ENCODE measurements at regions not wholly inside any gene's neighbourhood (a gene's known extent, or its start where the extent isn't known, plus 50 kb on each side); places are given as distances from the start of the nearest gene placed in this dataset.

DNA sequence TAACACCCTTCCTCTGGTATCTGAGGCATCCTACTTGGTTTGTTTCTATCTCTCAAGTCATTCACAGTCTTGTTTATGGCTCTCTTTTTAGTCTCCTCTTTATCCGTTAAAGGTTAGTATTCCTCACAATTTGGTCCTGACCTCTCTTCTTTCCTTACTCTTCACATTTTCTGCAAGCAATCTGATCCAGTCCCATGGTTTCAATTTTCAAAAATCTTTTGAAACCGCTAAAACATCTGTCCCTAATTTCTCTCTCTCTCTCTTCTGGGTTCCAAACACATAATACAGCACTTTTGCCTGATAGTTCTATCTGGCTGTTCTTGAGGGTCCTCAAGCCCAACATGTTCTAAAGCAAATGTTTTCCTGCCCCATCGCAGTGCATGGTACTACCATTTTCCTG, 149.0 kb downstream of the SERPINI1 start:
- POLR2A ChIA-PET = interaction anchor here (1.0 kb wide), 2 partner anchors 8 kb away, joined by 3 read pairs; no protein-coding TSS in a partner anchor
- H3K4me3 Mint-ChIP-seq (ENCODE audit: unreplicated experiment) = no peak overlapping the region
- BruUV-seq (replicated peaks) = no TSS peak
- CTCF ChIA-PET = interaction anchor here (0.7 to 0.9 kb wide), 2 partner anchors 56 to 199 kb away, joined by 3 read pairs; no protein-coding TSS in a partner anchor
- H3K27me3 Mint-ChIP-seq (ENCODE audit: insufficient read depth, unreplicated experiment) = peaks cover 41% of the 10 kb centered on the region
- intact Hi-C loops (cut with micrococcal nuclease) = loop anchor here (5.0 kb wide), 2 partner anchors 147 to 197 kb away; partner anchors contain the start of gene SERPINI1
- peaks cover 6% of the 10 kb centered on the region for H3K4me1 Mint-ChIP-seq (ENCODE audit: insufficient read depth, unreplicated experiment)
- no peak for DNase-seq (ENCODE audit: unreplicated experiment)
- H3K9me3 Mint-ChIP-seq (ENCODE audit: unreplicated experiment) = no peaks in the 10 kb centered on the region
- TF ChIP-seq, protein P1, sequence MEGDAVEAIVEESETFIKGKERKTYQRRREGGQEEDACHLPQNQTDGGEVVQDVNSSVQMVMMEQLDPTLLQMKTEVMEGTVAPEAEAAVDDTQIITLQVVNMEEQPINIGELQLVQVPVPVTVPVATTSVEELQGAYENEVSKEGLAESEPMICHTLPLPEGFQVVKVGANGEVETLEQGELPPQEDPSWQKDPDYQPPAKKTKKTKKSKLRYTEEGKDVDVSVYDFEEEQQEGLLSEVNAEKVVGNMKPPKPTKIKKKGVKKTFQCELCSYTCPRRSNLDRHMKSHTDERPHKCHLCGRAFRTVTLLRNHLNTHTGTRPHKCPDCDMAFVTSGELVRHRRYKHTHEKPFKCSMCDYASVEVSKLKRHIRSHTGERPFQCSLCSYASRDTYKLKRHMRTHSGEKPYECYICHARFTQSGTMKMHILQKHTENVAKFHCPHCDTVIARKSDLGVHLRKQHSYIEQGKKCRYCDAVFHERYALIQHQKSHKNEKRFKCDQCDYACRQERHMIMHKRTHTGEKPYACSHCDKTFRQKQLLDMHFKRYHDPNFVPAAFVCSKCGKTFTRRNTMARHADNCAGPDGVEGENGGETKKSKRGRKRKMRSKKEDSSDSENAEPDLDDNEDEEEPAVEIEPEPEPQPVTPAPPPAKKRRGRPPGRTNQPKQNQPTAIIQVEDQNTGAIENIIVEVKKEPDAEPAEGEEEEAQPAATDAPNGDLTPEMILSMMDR (IDR thresholded peaks at IDR 0.05; ENCODE audit: unreplicated experiment) = no peak
- no peak overlapping the region for H3K27ac Mint-ChIP-seq (ENCODE audit: low read depth, unreplicated experiment)
- H3K36me3 Mint-ChIP-seq (ENCODE audit: insufficient read depth, unreplicated experiment) = no peaks in the 10 kb centered on the region

DNA sequence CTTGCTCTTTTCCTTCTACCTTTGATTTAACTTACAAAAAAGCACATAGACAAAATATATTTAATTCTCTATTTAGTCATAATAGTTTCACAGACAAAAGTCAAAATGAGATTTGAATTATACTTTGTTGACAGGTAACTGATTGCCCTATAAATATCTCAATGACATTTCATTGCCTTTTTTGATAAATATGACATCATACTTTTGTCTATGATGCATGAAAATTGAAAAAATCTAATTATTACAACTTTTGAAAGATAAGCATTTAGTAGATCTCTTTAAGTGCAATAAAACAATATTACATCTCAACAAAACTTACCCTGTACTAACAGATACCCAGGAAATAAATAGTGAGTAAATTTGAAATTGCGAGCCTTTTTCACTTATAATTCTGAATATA, 147.9 kb downstream of the SERPINI1 start:
- TF ChIP-seq, protein P1 (IDR thresholded peaks at IDR 0.05; ENCODE audit: unreplicated experiment) = no peak
- Mint-ChIP-seq H3K27me3 (ENCODE audit: insufficient read depth, unreplicated experiment) (peaks cover 47% of the 10 kb centered on the region), H3K36me3 (ENCODE audit: insufficient read depth, unreplicated experiment) (no peaks in the 10 kb centered on the region), H3K27ac (ENCODE audit: low read depth, unreplicated experiment) (no peak overlapping the region), H3K4me3 (ENCODE audit: unreplicated experiment) (no peak overlapping the region), H3K9me3 (ENCODE audit: unreplicated experiment) (no peaks in the 10 kb centered on the region), H3K4me1 (ENCODE audit: insufficient read depth, unreplicated experiment) (peaks cover 6% of the 10 kb centered on the region)
- intact Hi-C loops (cut with micrococcal nuclease) = loop anchor here (5.0 kb wide), 2 partner anchors 146 to 196 kb away; partner anchors contain the start of gene SERPINI1
- no TSS peak for BruUV-seq (replicated peaks)
- ChIA-PET POLR2A (interaction anchor here (1.0 kb wide), 1 partner anchor 9 kb away, joined by 3 read pairs; no protein-coding TSS in a partner anchor), CTCF (interaction anchor here (0.6 to 3.3 kb wide), 3 partner anchors 44 to 1846 kb away, joined by 3 to 28 read pairs (median 4); no protein-coding TSS in a partner anchor)
- DNase-seq (ENCODE audit: unreplicated experiment) = no peak

DNA sequence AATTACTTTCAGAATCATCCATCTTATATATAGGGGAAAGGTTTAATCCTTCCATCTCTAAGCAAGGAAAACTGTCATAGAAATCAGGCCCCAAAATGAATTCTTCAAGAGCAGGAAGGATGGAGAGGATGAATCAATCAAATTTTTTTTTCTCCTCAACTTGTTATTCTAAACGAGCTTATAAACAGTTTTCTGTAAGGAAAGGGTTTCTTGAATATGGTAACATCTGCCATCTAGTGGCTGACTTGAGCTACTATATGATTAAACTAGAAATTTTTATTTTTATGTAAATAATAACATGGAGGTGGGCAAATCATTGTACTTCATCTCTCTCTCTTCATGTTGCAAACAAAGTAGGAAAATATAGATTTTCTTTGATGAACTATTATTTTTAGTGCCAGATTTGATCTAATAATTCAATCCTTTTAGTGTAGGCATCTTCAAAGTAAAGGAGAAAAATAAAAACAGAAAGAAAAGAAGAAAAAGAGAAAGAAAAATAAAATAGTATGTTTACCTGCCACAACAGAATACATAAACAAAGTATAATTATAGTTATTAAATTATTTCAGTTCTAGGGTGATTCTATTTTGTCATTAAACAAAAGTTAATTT, 146.6 kb downstream of the SERPINI1 start:
- CTCF ChIA-PET = interaction anchor here (0.6 to 3.3 kb wide), 25 partner anchors 10 to 502 kb away, joined by 3 to 28 read pairs (median 4); partner anchors contain the start of gene ZBBX
- peak; percentile 62 for DNase-seq (ENCODE audit: unreplicated experiment)

DNA sequence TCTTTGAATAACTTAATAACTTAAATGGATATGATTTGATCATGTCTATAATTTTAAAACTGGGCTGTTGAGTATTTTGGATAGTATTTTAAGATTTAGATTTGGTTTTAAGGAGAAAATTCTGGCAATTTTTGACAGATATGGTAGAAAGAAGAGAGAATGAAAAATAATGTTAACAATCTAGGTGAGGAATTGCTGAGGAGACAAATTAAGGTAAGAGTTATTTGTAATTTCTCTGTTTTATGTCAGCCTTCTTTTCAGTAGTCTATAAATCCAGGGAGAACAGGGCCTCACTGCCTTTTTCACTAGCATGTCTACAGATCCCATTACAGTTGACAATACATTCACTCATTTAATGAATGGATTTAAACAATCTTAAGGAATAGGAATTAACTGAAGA, 144.7 kb downstream of the SERPINI1 start:
- H3K4me3 Mint-ChIP-seq (ENCODE audit: unreplicated experiment) = no peak overlapping the region
- H3K27me3 Mint-ChIP-seq (ENCODE audit: insufficient read depth, unreplicated experiment) = peaks cover 40% of the 10 kb centered on the region
- ChIA-PET POLR2A (no interaction called here), CTCF (no interaction called here)
- BruUV-seq (replicated peaks) = no TSS peak
- H3K4me1 Mint-ChIP-seq (ENCODE audit: insufficient read depth, unreplicated experiment) = peaks cover 11% of the 10 kb centered on the region
- no peak overlapping the region for H3K27ac Mint-ChIP-seq (ENCODE audit: low read depth, unreplicated experiment)
- H3K36me3 Mint-ChIP-seq (ENCODE audit: insufficient read depth, unreplicated experiment) = no peaks in the 10 kb centered on the region
- DNase-seq (ENCODE audit: unreplicated experiment) = no peak
- intact Hi-C loops (cut with micrococcal nuclease) = loop anchor here (5.0 kb wide), 2 partner anchors 143 to 193 kb away; partner anchors contain the start of gene SERPINI1
- TF ChIP-seq, protein P1 (IDR thresholded peaks at IDR 0.05; ENCODE audit: unreplicated experiment) = no peak
- no peaks in the 10 kb centered on the region for H3K9me3 Mint-ChIP-seq (ENCODE audit: unreplicated experiment)

More for the DNA sequence above, 146.6 kb downstream of the SERPINI1 start:
- H3K27me3 Mint-ChIP-seq (ENCODE audit: insufficient read depth, unreplicated experiment) = peaks cover 47% of the 10 kb centered on the region
- H3K9me3 Mint-ChIP-seq (ENCODE audit: unreplicated experiment) = no peaks in the 10 kb centered on the region
- peaks cover 6% of the 10 kb centered on the region for H3K4me1 Mint-ChIP-seq (ENCODE audit: insufficient read depth, unreplicated experiment)
- no peak overlapping the region for H3K27ac Mint-ChIP-seq (ENCODE audit: low read depth, unreplicated experiment)
- H3K4me3 Mint-ChIP-seq (ENCODE audit: unreplicated experiment) = no peak overlapping the region
- intact Hi-C loops (cut with micrococcal nuclease) = loop anchor here (1.0 to 5.0 kb wide), 3 partner anchors 45 to 195 kb away; partner anchors contain the start of gene SERPINI1
- TF ChIP-seq, protein P1 (IDR thresholded peaks at IDR 0.05; ENCODE audit: unreplicated experiment) = peak; percentile 54
- no TSS peak for BruUV-seq (replicated peaks)
- no peaks in the 10 kb centered on the region for H3K36me3 Mint-ChIP-seq (ENCODE audit: insufficient read depth, unreplicated experiment)
- POLR2A ChIA-PET = interaction anchor here (0.6 to 2.0 kb wide), 6 partner anchors 20 to 211 kb away, joined by 3 to 8 read pairs (median 4); partner anchors contain the start of genes PDCD10 and SERPINI1

Data from MCF 10A (cell line).